ENCODE measurements at regions not wholly inside any gene's neighbourhood (a gene's known extent, or its start where the extent isn't known, plus 50 kb on each side); places are given as distances from the start of the nearest gene placed in this dataset.
"Not testable (repeated sequence)": the region's sequence is repeated elsewhere in the genome, so short reads cannot be mapped to it uniquely, and the experiment has no call there.

GRCh38 chr6:137933696-137934095 lies 66.6 kb downstream of the TNFAIP3 start:
- no peak for DNase-seq

GRCh38 chr6:137936798-137937197 lies 69.7 kb downstream of the TNFAIP3 start:
- DNase-seq, result no peak

- DNase-seq, result no peak
These were observed 70.8 kb downstream of the TNFAIP3 start for GRCh38 chr6:137937834-137938233.

GRCh38 chr6:137938770-137939379 lies 71.8 kb downstream of the TNFAIP3 start:
- DNase-seq, result no peak

GRCh38 chr6:137941995-137942394 lies 74.9 kb downstream of the TNFAIP3 start:
- no peak for DNase-seq

- DNase-seq, result no peak
These were observed 75.7 kb downstream of the TNFAIP3 start for GRCh38 chr6:137942736-137943135.

GRCh38 chr6:137944381-137944780 lies 77.3 kb downstream of the TNFAIP3 start:
- not testable (repeated sequence) for DNase-seq

- DNase-seq, result no peak
These were observed 77.9 kb downstream of the TNFAIP3 start for GRCh38 chr6:137944793-137945498.

- no peak for DNase-seq
These were observed 82.8 kb downstream of the TNFAIP3 start for GRCh38 chr6:137949686-137950390.

- no peak for DNase-seq
These were observed 83.5 kb downstream of the TNFAIP3 start for GRCh38 chr6:137950581-137950980.

- no peak for DNase-seq
These were observed 84.1 kb downstream of the TNFAIP3 start for GRCh38 chr6:137951064-137951597.

GRCh38 chr6:137952247-137952646 lies 85.2 kb downstream of the TNFAIP3 start:
- no peak for DNase-seq

- no peak for DNase-seq
These were observed 86.7 kb downstream of the TNFAIP3 start for GRCh38 chr6:137953761-137954160.

- DNase-seq, result no peak
These were observed 87.2 kb downstream of the TNFAIP3 start for GRCh38 chr6:137954253-137954652.

- no peak for DNase-seq
These were observed 89.0 kb downstream of the TNFAIP3 start for GRCh38 chr6:137956098-137956488.

- DNase-seq, result no peak
These were observed 90.4 kb downstream of the TNFAIP3 start for GRCh38 chr6:137957471-137957870.

- DNase-seq, result no peak
These were observed 91.9 kb downstream of the TNFAIP3 start for GRCh38 chr6:137958811-137959565.

- DNase-seq, result no peak
These were observed 95.7 kb downstream of the TNFAIP3 start for GRCh38 chr6:137962725-137963124.

GRCh38 chr6:137964876-137965275 lies 97.8 kb downstream of the TNFAIP3 start:
- no peak for DNase-seq

GRCh38 chr6:137967689-137968454 lies 100.8 kb downstream of the TNFAIP3 start:
- no peak for DNase-seq

GRCh38 chr6:137968455-137968804 lies 101.4 kb downstream of the TNFAIP3 start:
- no peak for DNase-seq

- DNase-seq, result no peak
These were observed 101.8 kb downstream of the TNFAIP3 start for GRCh38 chr6:137968901-137969300.
